ENCODE measurements at regions not wholly inside any gene's neighbourhood (a gene's known extent, or its start where the extent isn't known, plus 50 kb on each side); places are given as distances from the start of the nearest gene placed in this dataset.

DNA sequence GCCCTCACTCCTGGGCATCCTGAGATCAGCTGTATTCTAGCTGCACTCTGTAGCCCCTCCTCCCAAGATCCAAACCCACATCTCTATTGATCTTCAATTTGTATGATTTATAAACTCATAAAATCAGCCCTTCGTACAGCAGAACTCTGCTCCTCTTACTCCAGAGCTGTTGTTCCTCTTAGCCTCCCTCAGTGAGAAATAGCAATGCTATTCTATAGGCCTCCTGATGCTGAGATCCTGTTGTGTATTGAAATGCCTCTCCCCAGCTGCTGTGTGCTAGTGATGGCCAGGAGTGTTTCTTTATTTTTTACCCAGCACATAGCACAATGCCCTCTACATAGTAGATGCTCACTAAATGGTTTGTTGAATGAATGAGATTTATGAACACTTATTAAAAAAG, 320.5 kb upstream of the ADCY2 start:
- DNase-seq (ENCODE audit: insufficient read length) (no peak), FAIRE-seq (no peak)
- no peak for TF ChIP-seq TAF1 (IDR thresholded peaks at IDR 0.05; ENCODE audit: borderline replicate concordance, low read depth, low read length)

DNA sequence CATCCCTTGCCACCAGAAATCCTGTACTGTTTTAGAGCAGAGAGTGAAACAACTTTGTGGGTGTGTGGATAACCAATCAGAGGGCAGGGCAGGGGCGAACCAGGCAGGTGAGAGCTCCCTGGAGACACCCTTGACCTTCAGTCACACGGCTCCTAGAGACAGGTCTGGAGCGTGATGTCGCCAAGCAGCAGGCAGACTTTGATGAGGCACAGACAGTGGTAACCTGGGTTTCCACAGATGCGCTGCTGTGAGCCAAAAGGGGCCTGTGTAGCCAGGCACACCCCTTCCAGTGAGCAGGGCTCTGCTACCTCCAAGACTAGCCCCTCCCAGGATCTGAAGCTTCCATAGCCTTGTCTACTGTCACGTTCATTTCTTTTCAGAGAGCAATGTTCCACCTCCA, 317.8 kb upstream of the ADCY2 start:
- TF ChIP-seq POLR2A (IDR thresholded peaks at IDR 0.05; ENCODE audit: low read depth, low read length) (no peak), POLR2AphosphoS5 (IDR thresholded peaks at IDR 0.05; ENCODE audit: low read depth, low read length) (no peak), TAF1 (IDR thresholded peaks at IDR 0.05; ENCODE audit: borderline replicate concordance, low read depth, low read length) (no peak)
- DNase-seq (ENCODE audit: insufficient read length): no peak
- FAIRE-seq: no peak

- FAIRE-seq (no peak), DNase-seq (ENCODE audit: insufficient read length) (no peak)
Measured at GRCh38 chr5:7078901-7079300, 317.0 kb upstream of the ADCY2 start.

DNA sequence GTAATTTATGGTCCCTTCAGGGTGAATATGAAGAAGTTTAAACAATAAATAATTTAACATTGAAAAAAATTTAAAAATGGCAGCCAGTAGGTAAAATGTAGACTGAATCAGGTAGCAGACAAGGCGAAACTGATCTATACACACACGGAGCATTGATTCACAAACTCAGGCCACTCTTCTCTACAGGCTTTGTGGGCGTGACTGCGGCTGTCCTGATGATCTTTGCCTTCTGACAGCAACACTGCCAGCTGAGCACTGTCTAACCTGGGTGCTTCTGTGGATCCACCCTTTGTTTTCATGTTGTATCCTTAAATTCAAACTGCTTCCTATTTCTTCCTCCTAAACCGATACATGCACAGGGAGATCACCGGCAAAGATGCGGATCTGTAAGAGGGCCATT, 315.4 kb upstream of the ADCY2 start:
- no peak for FAIRE-seq
- TF ChIP-seq TAF1 (IDR thresholded peaks at IDR 0.05; ENCODE audit: borderline replicate concordance, low read depth, low read length): no peak
- TF ChIP-seq POLR2A (IDR thresholded peaks at IDR 0.05; ENCODE audit: low read depth, low read length): no peak
- no peak for TF ChIP-seq POLR2AphosphoS5 (IDR thresholded peaks at IDR 0.05; ENCODE audit: low read depth, low read length)
- DNase-seq (ENCODE audit: insufficient read length): no peak

More at GRCh38 chr5:7078901-7079300, 317.0 kb upstream of the ADCY2 start:
- TF ChIP-seq POLR2A (IDR thresholded peaks at IDR 0.05; ENCODE audit: low read depth, low read length) (no peak), TAF1 (IDR thresholded peaks at IDR 0.05; ENCODE audit: borderline replicate concordance, low read depth, low read length) (no peak), POLR2AphosphoS5 (IDR thresholded peaks at IDR 0.05; ENCODE audit: low read depth, low read length) (no peak)

DNA sequence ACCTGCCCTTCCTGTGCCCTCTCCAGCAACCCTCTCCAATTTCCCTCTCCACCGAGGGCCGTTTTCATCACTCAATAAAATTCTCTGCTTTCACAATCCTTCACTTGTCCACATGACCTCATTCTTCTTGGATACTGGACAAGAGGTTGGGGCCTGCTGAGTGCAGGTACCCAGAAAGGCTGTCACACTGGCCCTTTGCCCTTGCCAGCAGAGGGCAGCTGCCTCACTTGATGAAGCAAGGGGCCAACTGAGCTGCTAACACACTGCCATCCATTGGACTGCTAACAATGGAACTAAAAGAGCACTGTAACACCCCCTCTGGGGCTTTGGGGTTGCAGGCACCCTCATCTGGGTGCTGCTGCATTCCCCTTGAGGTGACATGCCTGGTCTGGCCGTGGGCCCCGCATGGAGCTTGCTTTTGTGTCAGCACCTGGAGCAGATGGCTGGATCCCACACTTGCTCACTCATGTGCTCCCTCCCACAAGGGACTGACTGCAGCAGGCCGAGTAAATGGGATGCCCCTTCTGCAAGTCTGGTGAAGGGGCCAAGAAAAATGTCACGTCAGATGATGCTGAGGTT, 308.1 kb upstream of the ADCY2 start:
- no peak for FAIRE-seq
- no peak for TF ChIP-seq TAF1 (IDR thresholded peaks at IDR 0.05; ENCODE audit: borderline replicate concordance, low read depth, low read length)
- no peak for TF ChIP-seq POLR2A (IDR thresholded peaks at IDR 0.05; ENCODE audit: low read depth, low read length)
- DNase-seq (ENCODE audit: insufficient read length): no peak

DNA sequence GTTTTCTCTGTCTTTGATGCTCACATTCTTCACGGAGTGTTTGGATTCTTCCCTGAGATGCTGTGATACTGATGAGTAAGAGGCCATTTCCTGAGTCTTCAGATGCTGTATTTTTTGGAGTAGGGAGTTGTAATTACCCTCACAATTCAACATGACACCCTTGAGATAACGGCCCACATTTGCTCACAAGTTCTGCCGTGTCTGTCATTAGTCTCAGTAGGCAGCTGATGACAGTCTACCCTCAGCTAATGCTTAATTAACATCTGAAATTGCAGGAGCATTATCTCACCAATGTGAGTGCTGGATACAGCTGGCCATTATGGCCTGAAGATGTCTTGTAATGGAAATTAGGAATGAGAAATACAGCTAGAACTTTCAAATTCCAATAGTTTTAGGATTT, 307.1 kb upstream of the ADCY2 start:
- DNase-seq (ENCODE audit: insufficient read length): no peak
- TF ChIP-seq TAF1 (IDR thresholded peaks at IDR 0.05; ENCODE audit: borderline replicate concordance, low read depth, low read length) (no peak), POLR2A (IDR thresholded peaks at IDR 0.05; ENCODE audit: low read depth, low read length) (no peak), POLR2AphosphoS5 (IDR thresholded peaks at IDR 0.05; ENCODE audit: low read depth, low read length) (no peak)
- FAIRE-seq: no peak

DNA sequence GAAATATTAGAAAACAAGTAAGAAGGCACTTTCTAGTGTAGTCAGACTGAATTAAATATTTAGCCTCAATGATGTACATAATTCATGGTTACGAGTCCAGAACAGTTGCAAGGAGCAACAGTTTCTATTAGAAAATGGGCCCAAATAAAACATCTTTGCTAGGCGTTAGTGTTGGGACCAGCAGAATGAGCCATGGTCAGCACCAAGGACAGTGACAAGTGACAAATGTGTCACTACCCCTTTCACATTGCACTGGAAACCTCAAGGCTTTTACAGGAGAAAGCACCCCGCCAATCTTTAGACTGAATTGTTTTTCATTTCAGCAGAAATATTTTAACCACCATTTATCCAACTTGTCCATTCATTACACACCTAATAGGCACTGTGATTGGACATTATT, 301.3 kb upstream of the ADCY2 start:
- DNase-seq (ENCODE audit: insufficient read length): no peak
- TF ChIP-seq TAF1 (IDR thresholded peaks at IDR 0.05; ENCODE audit: borderline replicate concordance, low read depth, low read length) (no peak), POLR2AphosphoS5 (IDR thresholded peaks at IDR 0.05; ENCODE audit: low read depth, low read length) (no peak), POLR2A (IDR thresholded peaks at IDR 0.05; ENCODE audit: low read depth, low read length) (no peak)
- FAIRE-seq: no peak

DNA sequence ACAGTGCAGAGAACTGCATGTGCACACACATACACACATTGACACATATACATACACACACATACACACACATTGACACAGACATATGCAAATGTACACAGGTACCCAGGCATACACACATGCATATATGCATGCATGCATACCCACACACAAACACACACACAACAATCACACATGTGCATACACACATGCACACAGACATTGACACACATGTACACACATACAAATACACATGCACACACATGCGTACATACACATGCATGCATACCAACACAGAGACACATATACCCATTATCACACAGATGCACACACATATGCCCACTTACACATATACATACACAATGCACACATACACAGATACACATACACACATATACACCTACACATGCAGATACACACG, 299.6 kb upstream of the ADCY2 start:
- no peak for DNase-seq (ENCODE audit: insufficient read length)
- FAIRE-seq: no peak
- TF ChIP-seq POLR2A (IDR thresholded peaks at IDR 0.05; ENCODE audit: low read depth, low read length) (no peak), TAF1 (IDR thresholded peaks at IDR 0.05; ENCODE audit: borderline replicate concordance, low read depth, low read length) (no peak), POLR2AphosphoS5 (IDR thresholded peaks at IDR 0.05; ENCODE audit: low read depth, low read length) (no peak)

DNA sequence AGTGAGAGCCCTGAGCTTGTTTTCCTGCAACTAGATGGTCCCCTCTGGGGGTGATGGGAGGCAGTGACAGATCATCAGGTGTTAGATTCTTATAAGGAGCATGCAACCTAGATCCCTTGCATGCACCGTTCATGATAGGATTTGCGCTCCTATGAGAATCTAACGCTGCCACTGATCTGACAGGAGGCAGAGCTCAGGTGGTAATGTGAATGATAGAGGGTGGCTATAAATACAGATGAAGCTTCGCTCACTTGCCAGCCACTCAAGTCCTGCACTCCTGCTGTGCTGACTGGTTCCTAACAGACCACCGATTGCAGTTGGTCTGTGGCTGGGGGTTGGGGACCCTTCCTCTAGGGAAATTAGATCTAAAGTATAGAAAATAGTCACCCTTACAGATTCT, 290.6 kb upstream of the ADCY2 start:
- DNase-seq (ENCODE audit: insufficient read length): no peak
- no peak for FAIRE-seq
- TF ChIP-seq POLR2AphosphoS5 (IDR thresholded peaks at IDR 0.05; ENCODE audit: low read depth, low read length) (no peak), TAF1 (IDR thresholded peaks at IDR 0.05; ENCODE audit: borderline replicate concordance, low read depth, low read length) (no peak), POLR2A (IDR thresholded peaks at IDR 0.05; ENCODE audit: low read depth, low read length) (no peak)

GRCh38 chr5:7117961-7118360, 278.0 kb upstream of the ADCY2 start:
- TF ChIP-seq POLR2A (IDR thresholded peaks at IDR 0.05; ENCODE audit: low read depth, low read length): no peak
- TF ChIP-seq TAF1 (IDR thresholded peaks at IDR 0.05; ENCODE audit: borderline replicate concordance, low read depth, low read length): no peak
- no peak for TF ChIP-seq POLR2AphosphoS5 (IDR thresholded peaks at IDR 0.05; ENCODE audit: low read depth, low read length)
- FAIRE-seq: no peak
- no peak for DNase-seq (ENCODE audit: insufficient read length)

GRCh38 chr5:7131680-7132079, 264.3 kb upstream of the ADCY2 start:
- TF ChIP-seq POLR2AphosphoS5 (IDR thresholded peaks at IDR 0.05; ENCODE audit: low read depth, low read length) (no peak), POLR2A (IDR thresholded peaks at IDR 0.05; ENCODE audit: low read depth, low read length) (no peak), TAF1 (IDR thresholded peaks at IDR 0.05; ENCODE audit: borderline replicate concordance, low read depth, low read length) (no peak)
- DNase-seq (ENCODE audit: insufficient read length): no peak
- FAIRE-seq: no peak

- FAIRE-seq: no peak
- TF ChIP-seq POLR2A (IDR thresholded peaks at IDR 0.05; ENCODE audit: low read depth, low read length) (no peak), POLR2AphosphoS5 (IDR thresholded peaks at IDR 0.05; ENCODE audit: low read depth, low read length) (no peak), TAF1 (IDR thresholded peaks at IDR 0.05; ENCODE audit: borderline replicate concordance, low read depth, low read length) (no peak)
- no peak for DNase-seq (ENCODE audit: insufficient read length)
Measured at GRCh38 chr5:7146886-7147285, 249.1 kb upstream of the ADCY2 start.

DNA sequence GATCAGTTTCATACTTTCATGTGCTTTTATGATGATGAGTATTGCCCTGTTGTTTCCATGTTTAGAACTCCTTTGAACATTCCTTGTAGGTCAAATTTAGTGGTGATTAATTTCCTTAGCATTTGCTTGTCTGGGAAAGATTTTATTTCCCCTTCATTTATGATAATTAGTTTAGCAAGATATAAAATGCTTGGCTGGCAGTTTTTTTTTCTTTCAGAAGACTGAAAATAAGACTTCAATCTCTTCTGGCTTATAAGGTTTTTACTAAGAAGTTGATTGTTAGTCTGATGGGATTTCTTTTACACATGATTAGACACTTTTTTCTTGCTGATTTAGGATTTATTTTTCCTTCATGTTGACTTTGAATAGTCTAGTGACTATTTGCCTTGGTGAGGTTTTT, 238.9 kb upstream of the ADCY2 start:
- TF ChIP-seq TAF1 (IDR thresholded peaks at IDR 0.05; ENCODE audit: borderline replicate concordance, low read depth, low read length): no peak
- TF ChIP-seq POLR2A (IDR thresholded peaks at IDR 0.05; ENCODE audit: low read depth, low read length): no peak
- TF ChIP-seq POLR2AphosphoS5 (IDR thresholded peaks at IDR 0.05; ENCODE audit: low read depth, low read length): no peak
- no peak for FAIRE-seq
- DNase-seq (ENCODE audit: insufficient read length): no peak

All from GM12892 (cell line).